Adrenal gland (tissue), 5 donors: ENCODE measurements at regions not wholly inside any gene's neighbourhood (a gene's known extent, or its start where the extent isn't known, plus 50 kb on each side); places are given as distances from the start of the nearest gene placed in this dataset.

Experiments used
- POLR2A ChIP-seq, 2 donors: fragments of 450-650 bp; IDR thresholded peaks; one replicate each; pipeline ENCODE4 v1.6.1; 2017; ENCODE audit warnings: antibody characterized with exemption in 2 of 2, mild to moderate bottlenecking in 2 of 2, moderate library complexity in 1 of 2
- TF ChIP-seq, protein P1 (sequence below), 6 experiments: fragments of 450-650 bp in 4 of 6; fragments of 200-600 bp in 2 of 6; sonication (generic) in 1 of 6; IDR thresholded peaks; 1 replicate in 5 of 6; 2 replicates in 1 of 6; pipeline versions ENCODE4 v1.5.1 to v1.8.0; 2016 to 2021; ENCODE audit warnings: antibody characterized with exemption in 6 of 6, mild to moderate bottlenecking in 2 of 6, moderate library complexity in 1 of 6
- donor health status: DM: no; HTN: no; CAD: no.

DNA sequence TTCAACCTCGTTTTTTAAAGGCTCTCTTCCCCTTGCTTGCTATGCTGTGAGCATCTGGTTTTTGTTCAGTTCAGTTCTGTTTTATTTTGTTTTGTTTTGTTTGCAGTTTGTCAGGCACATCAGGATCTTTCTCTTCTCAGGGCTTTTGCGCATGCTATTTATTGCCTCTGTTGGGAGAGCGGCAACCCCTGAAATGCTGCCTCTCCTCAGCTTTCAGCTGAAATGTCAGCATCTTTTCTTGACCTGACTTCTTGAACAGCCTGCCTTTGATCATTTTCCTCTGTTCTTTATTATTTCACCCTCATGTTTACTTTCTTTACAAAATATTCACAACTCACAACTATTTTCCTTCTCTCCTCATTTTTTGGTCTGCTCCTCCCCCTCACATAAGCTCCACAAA lies 50.4 kb upstream of the RC3H1 start:
- TF ChIP-seq, protein P1, sequence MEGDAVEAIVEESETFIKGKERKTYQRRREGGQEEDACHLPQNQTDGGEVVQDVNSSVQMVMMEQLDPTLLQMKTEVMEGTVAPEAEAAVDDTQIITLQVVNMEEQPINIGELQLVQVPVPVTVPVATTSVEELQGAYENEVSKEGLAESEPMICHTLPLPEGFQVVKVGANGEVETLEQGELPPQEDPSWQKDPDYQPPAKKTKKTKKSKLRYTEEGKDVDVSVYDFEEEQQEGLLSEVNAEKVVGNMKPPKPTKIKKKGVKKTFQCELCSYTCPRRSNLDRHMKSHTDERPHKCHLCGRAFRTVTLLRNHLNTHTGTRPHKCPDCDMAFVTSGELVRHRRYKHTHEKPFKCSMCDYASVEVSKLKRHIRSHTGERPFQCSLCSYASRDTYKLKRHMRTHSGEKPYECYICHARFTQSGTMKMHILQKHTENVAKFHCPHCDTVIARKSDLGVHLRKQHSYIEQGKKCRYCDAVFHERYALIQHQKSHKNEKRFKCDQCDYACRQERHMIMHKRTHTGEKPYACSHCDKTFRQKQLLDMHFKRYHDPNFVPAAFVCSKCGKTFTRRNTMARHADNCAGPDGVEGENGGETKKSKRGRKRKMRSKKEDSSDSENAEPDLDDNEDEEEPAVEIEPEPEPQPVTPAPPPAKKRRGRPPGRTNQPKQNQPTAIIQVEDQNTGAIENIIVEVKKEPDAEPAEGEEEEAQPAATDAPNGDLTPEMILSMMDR (IDR thresholded peaks at IDR 0.05): no peak
- no peak for TF ChIP-seq POLR2A (IDR thresholded peaks at IDR 0.05)
